Stimulated activated CD8-positive, alpha-beta memory T cell treated with anti-CD3 and anti-CD28 coated beads, Interleukin-7, amount 100 ng/mL, for 48 hours (primary cell): ENCODE measurements at regions not wholly inside any gene's neighbourhood (a gene's known extent, or its start where the extent isn't known, plus 50 kb on each side); places are given as distances from the start of the nearest gene placed in this dataset.

Experiments used
- DNase-seq, 2 donors: peaks; one replicate each; pipeline ENCODE4 v3.0.0-alpha.2; 2020; ENCODE audit warnings: low read depth in 1 of 2; ENCODE audit errors: extremely low read depth in 1 of 2

GRCh38 chr9:91065231-91066041, 263.8 kb downstream of the SYK start:
- DNase-seq: no peak

- DNase-seq: no peak
These were observed 264.4 kb downstream of the SYK start for GRCh38 chr9:91066042-91066415.

GRCh38 chr9:91066856-91067255, 265.2 kb downstream of the SYK start:
- DNase-seq: no peak

GRCh38 chr9:91067306-91067860, 265.8 kb downstream of the SYK start:
- no peak for DNase-seq

- DNase-seq: peak; percentile 50 to 85
These were observed 269.8 kb downstream of the SYK start for GRCh38 chr9:91071184-91071990.

- DNase-seq: no peak
These were observed 271.6 kb downstream of the SYK start for GRCh38 chr9:91073049-91073810.

GRCh38 chr9:91073811-91074771, 272.5 kb downstream of the SYK start:
- DNase-seq: no peak

GRCh38 chr9:91074866-91075265, 273.2 kb downstream of the SYK start:
- no peak for DNase-seq

- DNase-seq: no peak
These were observed 273.7 kb downstream of the SYK start for GRCh38 chr9:91075279-91075678.

- no peak for DNase-seq
These were observed 276.2 kb downstream of the SYK start for GRCh38 chr9:91077624-91078368.

GRCh38 chr9:91078369-91078695, 276.7 kb downstream of the SYK start:
- DNase-seq: no peak

- DNase-seq: no peak
These were observed 279.0 kb downstream of the AUH start for GRCh38 chr9:91082731-91083130.

- DNase-seq: no peak
These were observed 276.7 kb downstream of the AUH start for GRCh38 chr9:91084896-91085516.

- DNase-seq: no peak
These were observed 276.0 kb downstream of the AUH start for GRCh38 chr9:91085517-91086291.

GRCh38 chr9:91086657-91087461, 274.9 kb downstream of the AUH start:
- no peak for DNase-seq

GRCh38 chr9:91087462-91087759, 274.3 kb downstream of the AUH start:
- DNase-seq: no peak

- DNase-seq: no peak
These were observed 272.2 kb downstream of the AUH start for GRCh38 chr9:91089405-91090129.
